Testis (tissue), 2 donors: ENCODE measurements at regions not wholly inside any gene's neighbourhood (a gene's known extent, or its start where the extent isn't known, plus 50 kb on each side); places are given as distances from the start of the nearest gene placed in this dataset.

ENCODE experiments used
- CTCF ChIP-seq, 3 experiments: fragments of 450-650 bp in 2 of 3; fragments of 200-600 bp in 1 of 3; sonication (generic) in 1 of 3; IDR thresholded peaks; one replicate each; pipeline ENCODE4 v1.5.1; 2016 to 2019; ENCODE audit warnings: antibody characterized with exemption in 3 of 3, mild to moderate bottlenecking in 2 of 3, moderate library complexity in 1 of 3
- POLR2A ChIP-seq: fragments of 450-650 bp; IDR thresholded peaks from one replicate; pipeline ENCODE4 v1.6.1; 2017; ENCODE audit warnings: antibody characterized with exemption, mild to moderate bottlenecking, moderate library complexity

- TF ChIP-seq POLR2A (no peak), CTCF (IDR thresholded peaks at IDR 0.05) (no peak)
Observed at GRCh38 chr1:188022661-188023060, 1193.9 kb downstream of the PLA2G4A start.
